Testis (tissue), 2 donors: ENCODE measurements at regions not wholly inside any gene's neighbourhood (a gene's known extent, or its start where the extent isn't known, plus 50 kb on each side); places are given as distances from the start of the nearest gene placed in this dataset.

Experiments
- DNase-seq: peaks from one replicate; pipeline ENCODE4 v3.0.0-alpha.2; 2019
- H3K27ac ChIP-seq, 2 donors: fragments of 200-600 bp; sonication (generic); one replicate each; pipeline ENCODE4 v1.5.1; 2019
- H3K27me3 ChIP-seq: fragments of 200-600 bp; sonication (generic); one replicate; pipeline ENCODE4 v1.5.1; 2019
- H3K36me3 ChIP-seq: fragments of 200-600 bp; sonication (generic); one replicate; pipeline ENCODE4 v1.5.1; 2017; ENCODE audit warnings: low read depth; ENCODE audit errors: missing control alignments
- H3K4me1 ChIP-seq: fragments of 200-600 bp; sonication (generic); one replicate; pipeline ENCODE4 v1.5.1; 2019
- H3K4me3 ChIP-seq, 2 donors: fragments of 200-600 bp; sonication (generic); one replicate each; pipeline ENCODE4 v1.5.1; 2017 to 2019
- H3K9me3 ChIP-seq: fragments of 200-600 bp; sonication (generic); one replicate; pipeline ENCODE4 v1.5.1; 2017
- POLR2A ChIP-seq: fragments of 450-650 bp; IDR thresholded peaks from one replicate; pipeline ENCODE4 v1.6.1; 2017; ENCODE audit warnings: antibody characterized with exemption, mild to moderate bottlenecking, moderate library complexity
- WGBS, 2 donors: methylation state at CpG; one replicate each; pipeline ENCODE4 v1.1.5; 2018; 5-methylcytosine and 5-hydroxymethylcytosine counted together
- intact Hi-C: fragments of 100-400 bp; cut with DNase I; formaldehyde crosslinking; loops from one replicate; pipeline ENCODE4 v1.15.1; 2023; ENCODE audit warnings: low total_unique reads
- TF ChIP-seq, protein P1 (sequence below), 3 experiments: fragments of 450-650 bp in 2 of 3; fragments of 200-600 bp in 1 of 3; sonication (generic) in 1 of 3; IDR thresholded peaks; one replicate each; pipeline ENCODE4 v1.5.1; 2016 to 2019; ENCODE audit warnings: antibody characterized with exemption in 3 of 3, mild to moderate bottlenecking in 2 of 3, moderate library complexity in 1 of 3

DNA sequence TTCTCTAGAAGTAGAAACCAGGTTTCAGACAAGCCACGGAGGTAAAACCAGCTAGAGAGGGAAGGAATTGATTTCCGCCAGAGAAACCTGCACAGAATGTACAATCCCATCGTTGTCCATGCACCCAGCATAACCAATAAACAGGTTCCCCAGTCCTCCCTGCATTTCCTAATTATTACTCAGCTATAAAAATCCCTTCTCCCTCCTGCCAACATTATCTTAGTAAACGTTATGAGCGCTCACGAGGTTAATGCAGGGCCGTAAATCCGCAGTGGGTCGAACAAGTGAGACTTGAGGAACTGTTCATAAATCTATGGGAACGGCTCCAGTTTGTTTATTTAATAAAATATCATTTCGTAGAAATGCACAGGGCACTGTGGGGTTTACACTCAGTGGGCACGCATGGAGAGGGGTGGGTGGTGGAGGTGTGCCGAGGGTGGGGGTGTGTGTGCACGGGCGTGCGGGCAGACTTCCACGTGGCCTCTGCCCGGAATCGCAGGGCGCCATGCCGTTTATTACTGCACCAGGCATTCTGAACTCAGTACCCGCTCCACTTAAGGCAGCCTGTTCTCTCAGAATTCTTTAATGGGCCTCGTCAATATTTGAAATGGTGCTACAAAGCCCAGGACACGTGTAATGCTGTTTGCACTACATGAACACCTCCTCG is 257.3 kb downstream of the MIAT start:
- Histone ChIP-seq H3K4me1 (no peaks in the 10 kb centered on the region), H3K36me3 (no peaks in the 10 kb centered on the region), H3K27me3 (no peaks in the 10 kb centered on the region), H3K9me3 (no peaks in the 10 kb centered on the region), H3K4me3 (no peak overlapping the region), H3K27ac (no peak overlapping the region)
- 80% methylated on average over 25 of the region's 25 CpGs for WGBS, 2 donors
- intact Hi-C loops, result no loop called here
- DNase-seq, result no peak
- TF ChIP-seq, protein P1, sequence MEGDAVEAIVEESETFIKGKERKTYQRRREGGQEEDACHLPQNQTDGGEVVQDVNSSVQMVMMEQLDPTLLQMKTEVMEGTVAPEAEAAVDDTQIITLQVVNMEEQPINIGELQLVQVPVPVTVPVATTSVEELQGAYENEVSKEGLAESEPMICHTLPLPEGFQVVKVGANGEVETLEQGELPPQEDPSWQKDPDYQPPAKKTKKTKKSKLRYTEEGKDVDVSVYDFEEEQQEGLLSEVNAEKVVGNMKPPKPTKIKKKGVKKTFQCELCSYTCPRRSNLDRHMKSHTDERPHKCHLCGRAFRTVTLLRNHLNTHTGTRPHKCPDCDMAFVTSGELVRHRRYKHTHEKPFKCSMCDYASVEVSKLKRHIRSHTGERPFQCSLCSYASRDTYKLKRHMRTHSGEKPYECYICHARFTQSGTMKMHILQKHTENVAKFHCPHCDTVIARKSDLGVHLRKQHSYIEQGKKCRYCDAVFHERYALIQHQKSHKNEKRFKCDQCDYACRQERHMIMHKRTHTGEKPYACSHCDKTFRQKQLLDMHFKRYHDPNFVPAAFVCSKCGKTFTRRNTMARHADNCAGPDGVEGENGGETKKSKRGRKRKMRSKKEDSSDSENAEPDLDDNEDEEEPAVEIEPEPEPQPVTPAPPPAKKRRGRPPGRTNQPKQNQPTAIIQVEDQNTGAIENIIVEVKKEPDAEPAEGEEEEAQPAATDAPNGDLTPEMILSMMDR (IDR thresholded peaks at IDR 0.05), result no peak
- TF ChIP-seq POLR2A, result no peak

DNA sequence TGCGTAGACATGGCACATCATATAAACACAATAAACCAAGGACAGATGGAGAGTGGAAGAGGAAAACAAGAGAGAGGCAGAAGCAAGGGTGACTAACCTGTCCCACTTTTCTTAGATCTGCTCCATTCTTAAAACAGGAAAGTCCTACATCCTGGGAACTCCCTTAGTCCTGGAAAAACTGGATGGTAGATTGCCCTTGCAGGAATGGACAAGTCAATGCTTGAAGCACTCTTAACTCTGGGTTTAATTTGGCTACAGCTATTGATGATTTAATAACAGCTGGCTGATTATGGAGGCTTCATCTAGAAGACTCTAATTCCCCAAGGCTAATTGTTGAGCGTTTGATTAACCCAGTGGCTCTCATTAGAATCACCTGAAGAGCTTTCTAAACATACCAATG is 258.8 kb downstream of the MIAT start:
- DNase-seq, result no peak
- Histone ChIP-seq H3K4me1 (no peaks in the 10 kb centered on the region), H3K9me3 (no peaks in the 10 kb centered on the region), H3K36me3 (no peaks in the 10 kb centered on the region), H3K27me3 (no peaks in the 10 kb centered on the region), H3K4me3 (no peak overlapping the region), H3K27ac (no peak overlapping the region)
- intact Hi-C loops, result no loop called here
- WGBS, 2 donors, result 86 to 90% methylated on average over 2 of the region's 2 CpGs
- TF ChIP-seq, protein P1 (IDR thresholded peaks at IDR 0.05), result no peak
- TF ChIP-seq POLR2A, result no peak

GRCh38 chr22:26918226-26918625 is 260.8 kb downstream of the MIAT start:
- 74 to 83% methylated on average over 3 of the region's 3 CpGs for whole genome bisulfite sequencing, 2 donors
- Histone ChIP-seq H3K27me3 (no peaks in the 10 kb centered on the region), H3K27ac (no peak overlapping the region), H3K4me1 (no peaks in the 10 kb centered on the region), H3K9me3 (no peaks in the 10 kb centered on the region), H3K4me3 (no peak overlapping the region), H3K36me3 (no peaks in the 10 kb centered on the region)
- intact Hi-C loops, result no loop called here
- DNase-seq, result no peak
- TF ChIP-seq POLR2A, result no peak
- TF ChIP-seq, protein P1 (IDR thresholded peaks at IDR 0.05), result no peak

GRCh38 chr22:26921726-26922125 is 264.3 kb downstream of the MIAT start:
- 76 to 95% methylated on average over 2 of the region's 2 CpGs for WGBS, 2 donors
- H3K4me1 ChIP-seq, result no peaks in the 10 kb centered on the region
- no peaks in the 10 kb centered on the region for H3K27me3 ChIP-seq
- H3K4me3 ChIP-seq, result no peak overlapping the region
- no peak for TF ChIP-seq POLR2A
- TF ChIP-seq, protein P1 (IDR thresholded peaks at IDR 0.05), result no peak
- no peak overlapping the region for H3K27ac ChIP-seq
- no peaks in the 10 kb centered on the region for H3K36me3 ChIP-seq
- intact Hi-C loops, result no loop called here
- DNase-seq, result no peak
- H3K9me3 ChIP-seq, result no peaks in the 10 kb centered on the region

- Histone ChIP-seq H3K4me3 (no peak overlapping the region), H3K36me3 (no peaks in the 10 kb centered on the region), H3K4me1 (no peaks in the 10 kb centered on the region), H3K27me3 (no peaks in the 10 kb centered on the region), H3K9me3 (no peaks in the 10 kb centered on the region), H3K27ac (no peak overlapping the region)
- no peak for DNase-seq
- intact Hi-C loops, result no loop called here
- WGBS, 2 donors, result 35 to 67% methylated on average over 5 of the region's 5 CpGs
- TF ChIP-seq POLR2A, result no peak
- TF ChIP-seq, protein P1 (IDR thresholded peaks at IDR 0.05), result no peak
These were observed 265.4 kb downstream of the MIAT start for GRCh38 chr22:26922806-26923205.
